ENCODE measurements at regions not wholly inside any gene's neighbourhood (a gene's known extent, or its start where the extent isn't known, plus 50 kb on each side); places are given as distances from the start of the nearest gene placed in this dataset.

DNA sequence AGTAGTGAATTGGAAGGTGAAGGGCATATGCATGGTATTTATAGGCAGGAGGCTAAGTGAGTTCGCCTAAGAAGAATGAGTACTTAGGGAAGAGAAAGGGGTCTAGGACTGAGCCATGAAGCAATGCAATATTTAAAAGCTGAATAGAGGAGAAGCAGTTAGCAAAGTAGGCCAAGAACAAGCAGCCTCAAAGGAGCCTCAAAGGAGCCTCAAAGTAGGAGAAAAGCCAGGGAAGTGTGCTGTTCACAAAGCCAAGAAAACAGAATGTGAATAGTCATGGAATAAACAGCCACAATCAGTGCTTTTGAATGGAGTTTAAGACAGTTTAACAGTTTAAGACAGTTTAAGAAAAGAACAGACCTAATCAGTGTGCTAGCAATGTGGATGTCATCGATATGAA is 762.0 kb downstream of the SORCS1 start:
- Histone ChIP-seq H3K4me1 (replicated peaks in 1 of 4; ENCODE audit: control insufficient read depth in 3 of 4, insufficient read depth in 4 of 4, low read length in 3 of 4) (peaks cover 0 to 3% (median 0%) of the 10 kb centered on the region in 4 experiments; a peak in 1 of 7 replicates), H4K20me1 (replicated peaks in 1 of 2; ENCODE audit: control insufficient read depth in 1 of 2, insufficient read depth in 2 of 2, low read length in 2 of 2) (no peaks in the 10 kb centered on the region), H3K23me2 (ENCODE audit: low read depth, low read length) (no peaks in the 10 kb centered on the region), H3K27ac (ENCODE audit: low read depth, low read length) (no peak overlapping the region), H2AK5ac (ENCODE audit: low read depth, low read length) (no peak overlapping the region), H3K79me2 (ENCODE audit: control insufficient read depth in 1 of 2, insufficient read depth in 2 of 2, low read length in 2 of 2) (no peaks in the 10 kb centered on the region), H3K9me3 (ENCODE audit: insufficient read depth in 2 of 2, low read depth in 1 of 2, low read length in 1 of 2) (no peaks in the 10 kb centered on the region), H4K91ac (replicated peaks; ENCODE audit: insufficient read length, low read length) (no peak overlapping the region), H3K4me2 (ENCODE audit: insufficient read depth in 1 of 2, low read depth in 2 of 2, low read length in 2 of 2) (no peak overlapping the region), H3K79me1 (ENCODE audit: low read depth, low read length) (no peaks in the 10 kb centered on the region), H2BK12ac (ENCODE audit: low read depth, low read length) (no peak overlapping the region), H3K4ac (replicated peaks; ENCODE audit: insufficient read length, low read depth, low read length) (no peak overlapping the region), H3K36me3 (ENCODE audit: control insufficient read depth in 2 of 4, insufficient read depth in 4 of 4, low read length in 3 of 4) (no peaks in the 10 kb centered on the region), H3K27me3 (replicated peaks in 1 of 4; ENCODE audit: control insufficient read depth in 3 of 4, extremely low read depth in 1 of 4, insufficient read depth in 3 of 4, low read length in 3 of 4) (no peaks in the 10 kb centered on the region), H2AFZ (ENCODE audit: low read length) (no peak overlapping the region), H2BK15ac (ENCODE audit: low read length) (no peak overlapping the region), H2BK120ac (replicated peaks; ENCODE audit: low read depth, low read length) (no peak overlapping the region), H3K56ac (replicated peaks; ENCODE audit: insufficient read length, low read depth, low read length) (no peak overlapping the region), H4K8ac (ENCODE audit: extremely low read depth, insufficient read depth, low read length) (no peak overlapping the region), H3K18ac (ENCODE audit: extremely low read depth, low read length) (no peak overlapping the region), H3K9ac (replicated peaks in 1 of 4; ENCODE audit: extremely low read depth in 1 of 4, low read depth in 3 of 4, low read length in 3 of 4) (no peak overlapping the region), H3K4me3 (ENCODE audit: extremely low read depth in 1 of 4, insufficient read depth in 2 of 4, low read depth in 3 of 4, low read length in 4 of 4) (no peak overlapping the region), H3K14ac (ENCODE audit: insufficient read length) (no peak overlapping the region), H2BK20ac (ENCODE audit: low read length) (no peak overlapping the region), H4K5ac (ENCODE audit: insufficient read length, low read depth, low read length) (no peak overlapping the region), H2BK5ac (ENCODE audit: low read depth, low read length) (no peak overlapping the region), H3K23ac (ENCODE audit: insufficient read length) (no peak overlapping the region)
- WGBS, 2 experiments (ENCODE audit: extremely low coverage in 1 of 2, insufficient coverage in 1 of 2, insufficient read length in 1 of 2, insufficient replicate concordance in 2 of 2, low coverage in 1 of 2, low lambda C conversion rate in 2 of 2, missing lambda C conversion rate in 1 of 2): 86% methylated on average over 2 of the region's 2 CpGs; no CpG with 5 or more reads in 1 of the 2 experiments
- DNase-seq (ENCODE audit: low read depth in 1 of 2, low spot score in 2 of 2) (no peak), FAIRE-seq (no peak)
- ChIA-PET CTCF (ENCODE audit: partially characterized antibody) (interaction anchor here (0.6 to 1.7 kb wide), 3 partner anchors 69 to 208 kb away, joined by 4 to 9 read pairs (median 4); no protein-coding TSS in a partner anchor), POLR2A (ENCODE audit: partially characterized antibody) (no interaction called here)
- TF ChIP-seq SIX5 (IDR thresholded peaks at IDR 0.05; ENCODE audit: low read depth, low read length) (no peak), JUND (IDR thresholded peaks at IDR 0.05; ENCODE audit: low read length) (no peak), FOSL1 (IDR thresholded peaks at IDR 0.05; ENCODE audit: insufficient read depth, low read depth, low read length) (no peak), KDM5A (IDR thresholded peaks at IDR 0.05; ENCODE audit: low read length) (no peak), SP1 (IDR thresholded peaks at IDR 0.05; ENCODE audit: low read depth, low read length) (no peak), POU5F1 (IDR thresholded peaks at IDR 0.05; ENCODE audit: low read depth, low read length) (no peak), SP2 (IDR thresholded peaks at IDR 0.05; ENCODE audit: low read length) (no peak), BCL11A (IDR thresholded peaks at IDR 0.05; ENCODE audit: low read depth in 2 of 2, low read length in 2 of 2) (no peak), BACH1 (IDR thresholded peaks at IDR 0.05; ENCODE audit: low read length) (no peak), TBP (IDR thresholded peaks at IDR 0.05; ENCODE audit: low read depth, low read length) (no peak), ASH2L (IDR thresholded peaks at IDR 0.05; ENCODE audit: low read length) (no peak), ZNF274 (IDR thresholded peaks at IDR 0.05; ENCODE audit: borderline replicate concordance, extremely low read depth, low read length) (no peak), RBBP5 (IDR thresholded peaks at IDR 0.05; ENCODE audit: borderline replicate concordance, low read depth, low read length) (no peak), YY1 (IDR thresholded peaks at IDR 0.05; ENCODE audit: low read depth, low read length) (no peak), TCF12 (IDR thresholded peaks at IDR 0.05; ENCODE audit: low read depth, low read length) (no peak), SRF (IDR thresholded peaks at IDR 0.05; ENCODE audit: low read depth, low read length) (no peak)
- TF ChIP-seq, protein P1, sequence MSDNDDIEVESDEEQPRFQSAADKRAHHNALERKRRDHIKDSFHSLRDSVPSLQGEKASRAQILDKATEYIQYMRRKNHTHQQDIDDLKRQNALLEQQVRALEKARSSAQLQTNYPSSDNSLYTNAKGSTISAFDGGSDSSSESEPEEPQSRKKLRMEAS (IDR thresholded peaks at IDR 0.05): no peak
